GM12878 (cell line): ENCODE measurements at regions not wholly inside any gene's neighbourhood (a gene's known extent, or its start where the extent isn't known, plus 50 kb on each side); places are given as distances from the start of the nearest gene placed in this dataset.

Experiments used
- ESRRA ChIP-seq: IDR thresholded peaks from 2 replicates; pipeline ENCODE4 v1.6.1; 2012; ENCODE audit warnings: mild to moderate bottlenecking, low read length, improper control_type of control experiment
- MAX ChIP-seq: IDR thresholded peaks from 2 replicates; pipeline ENCODE4 v1.6.1; 2012; ENCODE audit warnings: low read depth, low read length, improper control_type of control experiment
- POLR2A ChIP-seq: IDR thresholded peaks from 2 replicates; pipeline ENCODE4 v1.6.1; 2011; ENCODE audit warnings: low read depth, mild to moderate bottlenecking, low read length
- RAD21 ChIP-seq: IDR thresholded peaks from 2 replicates; pipeline ENCODE4 v1.6.1; 2011; ENCODE audit warnings: mild to moderate bottlenecking, low read depth, low read length, moderate library complexity; ENCODE audit not compliant: insufficient read depth
- SIN3A ChIP-seq: IDR thresholded peaks from 2 replicates; pipeline ENCODE4 v1.6.1; 2012; ENCODE audit warnings: low read depth, low read length, improper control_type of control experiment
- ZNF274 ChIP-seq: IDR thresholded peaks from one replicate; pipeline ENCODE4 v1.8.0; 2011; ENCODE audit not compliant: insufficient read length, insufficient read depth
- TF ChIP-seq, protein P1 (sequence below): IDR thresholded peaks from 2 replicates; pipeline ENCODE4 v1.6.1; 2012; ENCODE audit warnings: mild to moderate bottlenecking, low read depth, low read length
- TF ChIP-seq, protein P2 (sequence below), 3 experiments: IDR thresholded peaks in 2 of 3; conservative IDR thresholded peaks in 1 of 3; 2 replicates each; pipeline ENCODE4 v1.5.1; 2011; ENCODE audit warnings: low read depth in 3 of 3, low read length in 3 of 3, mild to moderate bottlenecking in 3 of 3, control low read depth in 2 of 3, moderate library complexity in 2 of 3, inconsistent platforms in 1 of 3, mixed read lengths in 1 of 3; ENCODE audit not compliant: control insufficient read depth in 2 of 3, insufficient read depth in 1 of 3; ENCODE audit errors: extremely low read depth in 1 of 3

- no peak for TF ChIP-seq ZNF274
- TF ChIP-seq RAD21, result no peak
- TF ChIP-seq ESRRA, result no peak
- no peak for TF ChIP-seq SIN3A
- TF ChIP-seq, protein P1, sequence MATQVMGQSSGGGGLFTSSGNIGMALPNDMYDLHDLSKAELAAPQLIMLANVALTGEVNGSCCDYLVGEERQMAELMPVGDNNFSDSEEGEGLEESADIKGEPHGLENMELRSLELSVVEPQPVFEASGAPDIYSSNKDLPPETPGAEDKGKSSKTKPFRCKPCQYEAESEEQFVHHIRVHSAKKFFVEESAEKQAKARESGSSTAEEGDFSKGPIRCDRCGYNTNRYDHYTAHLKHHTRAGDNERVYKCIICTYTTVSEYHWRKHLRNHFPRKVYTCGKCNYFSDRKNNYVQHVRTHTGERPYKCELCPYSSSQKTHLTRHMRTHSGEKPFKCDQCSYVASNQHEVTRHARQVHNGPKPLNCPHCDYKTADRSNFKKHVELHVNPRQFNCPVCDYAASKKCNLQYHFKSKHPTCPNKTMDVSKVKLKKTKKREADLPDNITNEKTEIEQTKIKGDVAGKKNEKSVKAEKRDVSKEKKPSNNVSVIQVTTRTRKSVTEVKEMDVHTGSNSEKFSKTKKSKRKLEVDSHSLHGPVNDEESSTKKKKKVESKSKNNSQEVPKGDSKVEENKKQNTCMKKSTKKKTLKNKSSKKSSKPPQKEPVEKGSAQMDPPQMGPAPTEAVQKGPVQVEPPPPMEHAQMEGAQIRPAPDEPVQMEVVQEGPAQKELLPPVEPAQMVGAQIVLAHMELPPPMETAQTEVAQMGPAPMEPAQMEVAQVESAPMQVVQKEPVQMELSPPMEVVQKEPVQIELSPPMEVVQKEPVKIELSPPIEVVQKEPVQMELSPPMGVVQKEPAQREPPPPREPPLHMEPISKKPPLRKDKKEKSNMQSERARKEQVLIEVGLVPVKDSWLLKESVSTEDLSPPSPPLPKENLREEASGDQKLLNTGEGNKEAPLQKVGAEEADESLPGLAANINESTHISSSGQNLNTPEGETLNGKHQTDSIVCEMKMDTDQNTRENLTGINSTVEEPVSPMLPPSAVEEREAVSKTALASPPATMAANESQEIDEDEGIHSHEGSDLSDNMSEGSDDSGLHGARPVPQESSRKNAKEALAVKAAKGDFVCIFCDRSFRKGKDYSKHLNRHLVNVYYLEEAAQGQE, result no peak
- TF ChIP-seq, protein P2, sequence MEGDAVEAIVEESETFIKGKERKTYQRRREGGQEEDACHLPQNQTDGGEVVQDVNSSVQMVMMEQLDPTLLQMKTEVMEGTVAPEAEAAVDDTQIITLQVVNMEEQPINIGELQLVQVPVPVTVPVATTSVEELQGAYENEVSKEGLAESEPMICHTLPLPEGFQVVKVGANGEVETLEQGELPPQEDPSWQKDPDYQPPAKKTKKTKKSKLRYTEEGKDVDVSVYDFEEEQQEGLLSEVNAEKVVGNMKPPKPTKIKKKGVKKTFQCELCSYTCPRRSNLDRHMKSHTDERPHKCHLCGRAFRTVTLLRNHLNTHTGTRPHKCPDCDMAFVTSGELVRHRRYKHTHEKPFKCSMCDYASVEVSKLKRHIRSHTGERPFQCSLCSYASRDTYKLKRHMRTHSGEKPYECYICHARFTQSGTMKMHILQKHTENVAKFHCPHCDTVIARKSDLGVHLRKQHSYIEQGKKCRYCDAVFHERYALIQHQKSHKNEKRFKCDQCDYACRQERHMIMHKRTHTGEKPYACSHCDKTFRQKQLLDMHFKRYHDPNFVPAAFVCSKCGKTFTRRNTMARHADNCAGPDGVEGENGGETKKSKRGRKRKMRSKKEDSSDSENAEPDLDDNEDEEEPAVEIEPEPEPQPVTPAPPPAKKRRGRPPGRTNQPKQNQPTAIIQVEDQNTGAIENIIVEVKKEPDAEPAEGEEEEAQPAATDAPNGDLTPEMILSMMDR (IDR thresholded peaks at IDR 0.05 in 2 of 3, conservative IDR thresholded peaks at IDR 0.05 in 1 of 3; ENCODE audit: control insufficient read depth in 2 of 3, extremely low read depth in 1 of 3, insufficient read depth in 1 of 3, low read depth in 3 of 3, low read length in 3 of 3), result no peak
- TF ChIP-seq MAX, result no peak
- TF ChIP-seq POLR2A, result no peak
Observed at GRCh38 chr22:23000657-23001347, 69.5 kb upstream of the GNAZ start.
